ENCODE measurements at regions not wholly inside any gene's neighbourhood (a gene's known extent, or its start where the extent isn't known, plus 50 kb on each side); places are given as distances from the start of the nearest gene placed in this dataset.

GRCh38 chr1:215397843-215398242, 169.3 kb upstream of the KCTD3 start:
- TF ChIP-seq POLR2AphosphoS5 (IDR thresholded peaks at IDR 0.05) (no peak), POLR2A (IDR thresholded peaks at IDR 0.05) (no peak)
- TF ChIP-seq, protein P1, sequence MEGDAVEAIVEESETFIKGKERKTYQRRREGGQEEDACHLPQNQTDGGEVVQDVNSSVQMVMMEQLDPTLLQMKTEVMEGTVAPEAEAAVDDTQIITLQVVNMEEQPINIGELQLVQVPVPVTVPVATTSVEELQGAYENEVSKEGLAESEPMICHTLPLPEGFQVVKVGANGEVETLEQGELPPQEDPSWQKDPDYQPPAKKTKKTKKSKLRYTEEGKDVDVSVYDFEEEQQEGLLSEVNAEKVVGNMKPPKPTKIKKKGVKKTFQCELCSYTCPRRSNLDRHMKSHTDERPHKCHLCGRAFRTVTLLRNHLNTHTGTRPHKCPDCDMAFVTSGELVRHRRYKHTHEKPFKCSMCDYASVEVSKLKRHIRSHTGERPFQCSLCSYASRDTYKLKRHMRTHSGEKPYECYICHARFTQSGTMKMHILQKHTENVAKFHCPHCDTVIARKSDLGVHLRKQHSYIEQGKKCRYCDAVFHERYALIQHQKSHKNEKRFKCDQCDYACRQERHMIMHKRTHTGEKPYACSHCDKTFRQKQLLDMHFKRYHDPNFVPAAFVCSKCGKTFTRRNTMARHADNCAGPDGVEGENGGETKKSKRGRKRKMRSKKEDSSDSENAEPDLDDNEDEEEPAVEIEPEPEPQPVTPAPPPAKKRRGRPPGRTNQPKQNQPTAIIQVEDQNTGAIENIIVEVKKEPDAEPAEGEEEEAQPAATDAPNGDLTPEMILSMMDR (IDR thresholded peaks at IDR 0.05), result no peak
- H3K36me3 ChIP-seq, result no peaks in the 10 kb centered on the region
- no peaks in the 10 kb centered on the region for H3K27me3 ChIP-seq
- H3K4me1 ChIP-seq, result no peaks in the 10 kb centered on the region
- H3K4me3 ChIP-seq, result no peak overlapping the region
- intact Hi-C loops (cut with DNase I; ENCODE audit: low total_unique reads), result no loop called here
- no peak overlapping the region for H3K27ac ChIP-seq
- no peak for DNase-seq (ENCODE audit: low spot score in 2 of 2)
- H3K9me3 ChIP-seq, result peaks cover 3 to 6% of the 10 kb centered on the region in 2 donors

DNA sequence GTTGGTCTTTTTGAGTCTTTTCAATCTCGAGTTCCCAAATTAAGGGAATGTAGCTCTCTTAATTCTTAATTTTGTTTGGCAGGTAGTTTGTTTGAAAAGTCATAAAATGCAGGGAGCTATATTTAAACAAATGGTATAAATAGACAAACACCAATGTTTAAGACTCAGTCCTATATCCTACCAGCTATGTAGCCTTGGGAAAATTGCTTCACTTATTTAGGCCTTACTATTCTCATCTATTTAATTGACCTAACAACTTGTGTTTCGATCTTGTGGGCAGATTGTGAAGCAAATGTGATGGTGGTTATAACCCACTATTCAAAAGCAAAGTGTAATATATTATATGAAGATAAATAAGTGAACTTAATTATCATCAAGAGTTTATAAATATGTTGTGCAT, 167.3 kb upstream of the KCTD3 start:
- TF ChIP-seq POLR2AphosphoS5 (IDR thresholded peaks at IDR 0.05), result no peak
- TF ChIP-seq, protein P1 (IDR thresholded peaks at IDR 0.05), result no peak
- TF ChIP-seq POLR2A (IDR thresholded peaks at IDR 0.05), result no peak
- no peak overlapping the region for H3K4me3 ChIP-seq
- no peak overlapping the region for H3K27ac ChIP-seq
- intact Hi-C loops (cut with DNase I; ENCODE audit: low total_unique reads), result no loop called here
- H3K36me3 ChIP-seq, result no peaks in the 10 kb centered on the region
- no peak for DNase-seq (ENCODE audit: low spot score in 2 of 2)
- no peaks in the 10 kb centered on the region for H3K4me1 ChIP-seq
- H3K9me3 ChIP-seq, result peaks cover 0 to under 1% of the 10 kb centered on the region in 2 donors
- no peaks in the 10 kb centered on the region for H3K27me3 ChIP-seq

DNA sequence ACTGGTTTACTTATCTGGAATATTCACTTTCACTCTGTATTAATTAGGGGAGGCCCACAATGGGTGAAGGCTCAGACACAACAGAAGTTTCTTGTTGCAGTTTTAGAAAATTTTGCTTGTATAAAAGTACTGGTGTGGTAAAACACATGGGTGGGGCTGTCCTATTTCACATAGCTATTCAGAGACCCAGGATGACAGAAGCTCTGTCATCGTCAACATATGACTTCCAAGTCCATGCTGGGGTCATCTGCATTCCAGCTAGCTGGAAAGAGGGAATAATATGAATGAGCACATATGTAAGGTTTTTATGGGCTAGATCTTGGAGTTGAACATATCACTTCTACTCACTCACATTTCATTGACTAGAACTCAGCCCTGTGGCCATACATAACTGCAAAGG, 166.4 kb upstream of the KCTD3 start:
- no peak overlapping the region for H3K4me3 ChIP-seq
- H3K4me1 ChIP-seq, result no peaks in the 10 kb centered on the region
- intact Hi-C loops (cut with DNase I; ENCODE audit: low total_unique reads), result no loop called here
- no peaks in the 10 kb centered on the region for H3K36me3 ChIP-seq
- H3K27me3 ChIP-seq, result no peaks in the 10 kb centered on the region
- H3K27ac ChIP-seq, result no peak overlapping the region
- TF ChIP-seq POLR2AphosphoS5 (IDR thresholded peaks at IDR 0.05), result no peak
- no peak for TF ChIP-seq POLR2A (IDR thresholded peaks at IDR 0.05)
- TF ChIP-seq, protein P1 (IDR thresholded peaks at IDR 0.05), result no peak
- H3K9me3 ChIP-seq, result no peaks in the 10 kb centered on the region
- DNase-seq (ENCODE audit: low spot score in 2 of 2), result no peak

DNA sequence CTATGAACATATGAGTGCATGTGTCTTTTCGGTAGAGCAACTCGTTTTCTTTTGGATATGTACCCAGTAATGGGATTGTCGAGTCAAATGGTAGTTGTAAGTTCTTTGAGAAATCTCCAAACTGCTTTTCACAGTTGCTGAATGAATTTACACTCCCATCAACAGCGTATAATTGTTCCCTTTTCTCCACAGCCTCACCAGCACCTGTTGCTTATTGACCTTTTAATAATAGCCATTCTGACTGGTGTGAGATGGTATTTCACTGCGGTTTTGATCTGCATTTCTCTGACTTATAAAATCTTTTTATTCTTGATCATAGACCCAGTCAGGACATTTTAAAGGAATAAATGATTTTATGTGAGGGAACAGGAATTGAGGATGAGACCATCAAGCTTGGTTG, 165.0 kb upstream of the KCTD3 start:
- no peaks in the 10 kb centered on the region for H3K27me3 ChIP-seq
- no peaks in the 10 kb centered on the region for H3K4me1 ChIP-seq
- no peaks in the 10 kb centered on the region for H3K36me3 ChIP-seq
- DNase-seq (ENCODE audit: low spot score in 2 of 2), result no peak
- TF ChIP-seq, protein P1 (IDR thresholded peaks at IDR 0.05), result no peak
- TF ChIP-seq POLR2A (IDR thresholded peaks at IDR 0.05) (no peak), POLR2AphosphoS5 (IDR thresholded peaks at IDR 0.05) (no peak)
- intact Hi-C loops (cut with DNase I; ENCODE audit: low total_unique reads), result no loop called here
- no peak overlapping the region for H3K27ac ChIP-seq
- no peak overlapping the region for H3K4me3 ChIP-seq
- H3K9me3 ChIP-seq, result no peaks in the 10 kb centered on the region

- H3K4me1 ChIP-seq, result no peaks in the 10 kb centered on the region
- intact Hi-C loops (cut with DNase I; ENCODE audit: low total_unique reads), result no loop called here
- no peaks in the 10 kb centered on the region for H3K27me3 ChIP-seq
- H3K4me3 ChIP-seq, result no peak overlapping the region
- H3K36me3 ChIP-seq, result no peaks in the 10 kb centered on the region
- no peaks in the 10 kb centered on the region for H3K9me3 ChIP-seq
- TF ChIP-seq POLR2AphosphoS5 (IDR thresholded peaks at IDR 0.05) (no peak), POLR2A (IDR thresholded peaks at IDR 0.05) (no peak)
- TF ChIP-seq, protein P1 (IDR thresholded peaks at IDR 0.05), result no peak
- H3K27ac ChIP-seq, result no peak overlapping the region
- DNase-seq (ENCODE audit: low spot score in 2 of 2), result no peak
These were observed 161.9 kb upstream of the KCTD3 start for GRCh38 chr1:215405211-215405610.
